B cell (primary cell): ENCODE measurements at regions not wholly inside any gene's neighbourhood (a gene's known extent, or its start where the extent isn't known, plus 50 kb on each side); places are given as distances from the start of the nearest gene placed in this dataset.

ENCODE experiments used
- ATAC-seq: fragments of 200-7000 bp; cut with Tn5 transposase; one replicate; pipeline ENCODE4 v1.10.0; 2021; ENCODE audit warnings: low read depth, mild to moderate bottlenecking, moderate number of reproducible peaks, moderate library complexity
- CTCF ChIA-PET: fragments of 350-600 bp; sonication (Branson Sonifier 250); formaldehyde crosslinking; loops from one replicate; lab custom pipeline; 2021; ENCODE audit warnings: antibody characterized with exemption, inconsistent platforms; lab: Charles Lee
- POLR2A ChIA-PET: fragments of 350-600 bp; sonication (Branson Sonifier 250); formaldehyde crosslinking; loops from one replicate; lab custom pipeline; 2021; ENCODE audit warnings: antibody characterized with exemption; lab: Charles Lee
- DNase-seq: peaks from one replicate; pipeline ENCODE4 v3.0.0; 2013
- H2AFZ ChIP-seq: 2 replicates; pipeline ENCODE4 v1.6.1; 2012; ENCODE audit warnings: mild to moderate bottlenecking, low read depth, low read length; ENCODE audit not compliant: insufficient read depth, poor library complexity, severe bottlenecking
- H3K27ac ChIP-seq, 2 donors: 1 replicate in 1 of 2; 2 replicates in 1 of 2; pipeline ENCODE4 v1.5.1; 2012 to 2013; ENCODE audit warnings: low read length in 2 of 2, mild to moderate bottlenecking in 2 of 2, moderate library complexity in 1 of 2
- H3K27me3 ChIP-seq, 4 experiments: fragments of 200-600 bp in 1 of 4; sonication (generic) in 1 of 4; replicated peaks in 1 of 4; 1 replicate in 2 of 4; 2 replicates in 2 of 4; pipeline versions ENCODE4 v1.6.1 to v1.7.0; 2013 to 2016; ENCODE audit warnings: low read length in 3 of 4, mild to moderate bottlenecking in 2 of 4, mixed read lengths in 1 of 4, moderate library complexity in 1 of 4; ENCODE audit not compliant: insufficient read depth in 4 of 4, control insufficient read depth in 3 of 4; ENCODE audit errors: control extremely low read depth in 1 of 4
- H3K36me3 ChIP-seq, 2 experiments: replicated peaks in 1 of 2; 1 replicate in 1 of 2; 2 replicates in 1 of 2; pipeline versions ENCODE4 v1.6.1 to v1.7.1; 2013; ENCODE audit warnings: low read length in 1 of 2; ENCODE audit not compliant: insufficient read depth in 2 of 2, control insufficient read depth in 1 of 2; ENCODE audit errors: control extremely low read depth in 1 of 2, extremely low read depth in 1 of 2
- H3K4me1 ChIP-seq, 2 donors: fragments of 200-600 bp in 1 of 2; sonication (generic) in 1 of 2; 1 replicate in 1 of 2; 2 replicates in 1 of 2; pipeline versions ENCODE4 v1.5.1 to v1.6.1; 2013 to 2017; ENCODE audit warnings: low read length in 2 of 2; ENCODE audit not compliant: control insufficient read depth in 2 of 2, insufficient read depth in 2 of 2
- H3K4me2 ChIP-seq: replicated peaks from 2 replicates; pipeline ENCODE3; 2012; ENCODE audit warnings: mild to moderate bottlenecking, low read depth, low read length; ENCODE audit not compliant: poor library complexity, severe bottlenecking
- H3K4me3 ChIP-seq, 5 experiments: fragments of 200-600 bp in 1 of 5; sonication (generic) in 1 of 5; 1 replicate in 3 of 5; 2 replicates in 2 of 5; pipeline versions ENCODE4 v1.5.1 to v1.7.0; 2011 to 2016; ENCODE audit warnings: low read length in 4 of 5, mild to moderate bottlenecking in 4 of 5, low read depth in 2 of 5, control low read depth in 1 of 5, moderate library complexity in 1 of 5; ENCODE audit not compliant: insufficient read depth in 1 of 5; ENCODE audit errors: control extremely low read depth in 1 of 5, extremely low read depth in 1 of 5
- H3K79me2 ChIP-seq: fragments of 200-600 bp; sonication (generic); one replicate; pipeline ENCODE4 v1.6.0; 2016; ENCODE audit warnings: low read length; ENCODE audit not compliant: control insufficient read depth, insufficient read depth
- H3K9ac ChIP-seq: fragments of 200-600 bp; sonication (generic); 2 replicates; pipeline ENCODE4 v1.6.1; 2017; ENCODE audit warnings: mild to moderate bottlenecking, low read length, moderate library complexity
- H3K9me3 ChIP-seq, 3 donors: one replicate each; pipeline versions ENCODE4 v1.6.1 to v1.7.1; 2013; ENCODE audit warnings: low read length in 2 of 3; ENCODE audit not compliant: control insufficient read depth in 2 of 3, insufficient read depth in 1 of 3; ENCODE audit errors: control extremely low read depth in 1 of 3
- H4K20me1 ChIP-seq: 2 replicates; pipeline ENCODE4 v1.6.0; 2012; ENCODE audit warnings: mild to moderate bottlenecking, low read length; ENCODE audit not compliant: insufficient read depth, control insufficient read depth, poor library complexity, severe bottlenecking
- H3K27ac Mint-ChIP-seq: one replicate; pipeline ENCODE4 v1.8.0; 2021; ENCODE audit warnings: mixed read lengths
- H3K27me3 Mint-ChIP-seq: one replicate; pipeline ENCODE4 v1.8.0; 2021; ENCODE audit warnings: mixed read lengths
- H3K4me1 Mint-ChIP-seq: one replicate; pipeline ENCODE4 v1.8.0; 2021; ENCODE audit warnings: mixed read lengths
- H3K4me3 Mint-ChIP-seq: one replicate; pipeline ENCODE4 v1.8.0; 2021; ENCODE audit warnings: mixed read lengths
- H3K9me3 Mint-ChIP-seq: one replicate; pipeline ENCODE4 v1.8.0; 2022; ENCODE audit warnings: mixed read lengths; ENCODE audit not compliant: insufficient read depth
- EZH2 ChIP-seq: IDR thresholded peaks from 2 replicates; pipeline ENCODE4 v1.6.1; 2012; ENCODE audit warnings: borderline replicate concordance, low read depth, mild to moderate bottlenecking, moderate library complexity, low read length; ENCODE audit not compliant: insufficient read depth, poor library complexity, severe bottlenecking
- WGBS: methylation state at CpG from one replicate; pipeline ENCODE4 v1.1.5; 2013; ENCODE audit warnings: missing lambda C conversion rate; ENCODE audit not compliant: insufficient coverage; 5-methylcytosine and 5-hydroxymethylcytosine counted together
- intact Hi-C: fragments of 100-400 bp; cut with micrococcal nuclease; formaldehyde crosslinking; loops from one replicate; pipeline ENCODE4 v1.10.0; 2022
- TF ChIP-seq, protein P1 (sequence below): fragments of 200-600 bp; IDR thresholded peaks from one replicate; pipeline ENCODE4 v1.8.0; 2022; ENCODE audit warnings: antibody characterized with exemption, mild to moderate bottlenecking

DNA sequence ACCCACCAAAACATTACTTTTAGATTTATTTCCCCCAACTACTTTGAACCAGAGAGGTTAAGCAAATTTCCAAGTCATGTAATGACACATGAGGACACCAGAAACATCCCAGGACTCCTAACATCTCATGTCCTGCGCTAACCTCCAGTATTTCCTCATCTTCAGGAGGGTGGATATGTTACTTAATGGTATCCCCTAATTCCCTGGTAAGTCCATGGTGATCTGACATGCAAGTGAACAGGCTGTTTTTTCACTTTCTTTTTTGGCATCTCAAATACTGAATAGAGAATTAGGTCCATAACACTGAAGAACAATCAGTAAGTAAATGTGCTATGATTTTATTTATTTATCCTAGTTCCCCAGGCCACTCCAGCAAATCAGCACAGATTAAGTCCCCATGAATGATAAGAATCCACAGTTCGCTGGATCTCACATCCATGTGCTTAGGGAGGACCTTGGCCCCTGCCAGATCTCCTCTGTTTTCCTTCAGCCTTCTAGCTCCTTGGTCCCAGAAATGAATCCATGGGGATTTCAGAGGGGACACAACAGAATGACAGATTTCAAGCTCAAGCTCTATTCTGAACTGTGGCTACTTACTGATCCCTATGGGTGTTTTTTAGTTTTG lies 334.6 kb downstream of the CDC5L start:
- ChIA-PET POLR2A (no interaction called here), CTCF (no interaction called here)
- no peaks in the 10 kb centered on the region for H3K36me3 ChIP-seq
- H3K9me3 ChIP-seq = no peaks in the 10 kb centered on the region
- H3K4me3 ChIP-seq = no peak overlapping the region
- H3K79me2 ChIP-seq = no peaks in the 10 kb centered on the region
- Mint-ChIP-seq H3K4me3 (no peak overlapping the region), H3K27me3 (peaks cover 6% of the 10 kb centered on the region), H3K27ac (no peak overlapping the region), H3K4me1 (no peaks in the 10 kb centered on the region), H3K9me3 (no peaks in the 10 kb centered on the region)
- H3K9ac ChIP-seq = no peak overlapping the region
- intact Hi-C loops = no loop called here
- no peaks in the 10 kb centered on the region for H4K20me1 ChIP-seq
- no peak for ATAC-seq
- WGBS = no CpG with 5 or more reads among the region's 2 CpGs
- DNase-seq = no peak
- no peak overlapping the region for H3K4me2 ChIP-seq
- H2AFZ ChIP-seq = no peak overlapping the region
- no peak for TF ChIP-seq EZH2
- TF ChIP-seq, protein P1, sequence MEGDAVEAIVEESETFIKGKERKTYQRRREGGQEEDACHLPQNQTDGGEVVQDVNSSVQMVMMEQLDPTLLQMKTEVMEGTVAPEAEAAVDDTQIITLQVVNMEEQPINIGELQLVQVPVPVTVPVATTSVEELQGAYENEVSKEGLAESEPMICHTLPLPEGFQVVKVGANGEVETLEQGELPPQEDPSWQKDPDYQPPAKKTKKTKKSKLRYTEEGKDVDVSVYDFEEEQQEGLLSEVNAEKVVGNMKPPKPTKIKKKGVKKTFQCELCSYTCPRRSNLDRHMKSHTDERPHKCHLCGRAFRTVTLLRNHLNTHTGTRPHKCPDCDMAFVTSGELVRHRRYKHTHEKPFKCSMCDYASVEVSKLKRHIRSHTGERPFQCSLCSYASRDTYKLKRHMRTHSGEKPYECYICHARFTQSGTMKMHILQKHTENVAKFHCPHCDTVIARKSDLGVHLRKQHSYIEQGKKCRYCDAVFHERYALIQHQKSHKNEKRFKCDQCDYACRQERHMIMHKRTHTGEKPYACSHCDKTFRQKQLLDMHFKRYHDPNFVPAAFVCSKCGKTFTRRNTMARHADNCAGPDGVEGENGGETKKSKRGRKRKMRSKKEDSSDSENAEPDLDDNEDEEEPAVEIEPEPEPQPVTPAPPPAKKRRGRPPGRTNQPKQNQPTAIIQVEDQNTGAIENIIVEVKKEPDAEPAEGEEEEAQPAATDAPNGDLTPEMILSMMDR = no peak
- H3K4me1 ChIP-seq = no peaks in the 10 kb centered on the region
- no peak overlapping the region for H3K27ac ChIP-seq
- H3K27me3 ChIP-seq = no peaks in the 10 kb centered on the region

DNA sequence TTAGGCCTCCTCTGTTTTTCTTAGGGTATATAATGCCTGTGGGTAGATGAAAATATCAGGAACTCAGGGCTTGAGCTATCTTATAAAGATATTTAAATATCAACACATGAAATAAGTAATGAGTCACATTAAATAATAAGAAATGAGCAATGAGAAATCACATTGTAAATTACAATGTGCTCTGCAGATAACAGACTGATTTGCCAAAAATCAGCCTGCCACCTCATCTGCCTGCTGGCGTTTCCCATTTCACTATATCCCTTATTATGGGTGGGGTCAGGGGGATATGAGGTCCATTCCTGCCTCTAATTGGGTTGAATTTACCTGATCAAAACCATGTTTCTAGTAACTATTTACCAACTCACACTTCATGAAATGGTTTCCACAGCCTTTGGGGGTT lies 335.2 kb downstream of the CDC5L start:
- Histone ChIP-seq H4K20me1 (no peaks in the 10 kb centered on the region), H3K27me3 (no peaks in the 10 kb centered on the region), H3K4me2 (no peak overlapping the region), H3K9ac (no peak overlapping the region), H3K4me1 (no peaks in the 10 kb centered on the region), H3K27ac (no peak overlapping the region), H3K36me3 (no peaks in the 10 kb centered on the region), H3K79me2 (no peaks in the 10 kb centered on the region), H3K9me3 (peaks cover 0 to 3% (median 0%) of the 10 kb centered on the region in 3 donors), H2AFZ (no peak overlapping the region), H3K4me3 (no peak overlapping the region)
- H3K9me3 Mint-ChIP-seq = no peaks in the 10 kb centered on the region
- intact Hi-C loops = no loop called here
- TF ChIP-seq EZH2 = no peak
- TF ChIP-seq, protein P1 = no peak
- DNase-seq = no peak
- peaks cover 6% of the 10 kb centered on the region for H3K27me3 Mint-ChIP-seq
- ATAC-seq = no peak
- no peaks in the 10 kb centered on the region for H3K4me1 Mint-ChIP-seq
- ChIA-PET CTCF (no interaction called here), POLR2A (no interaction called here)
- WGBS = no CpG with 5 or more reads among the region's 1 CpG
- no peak overlapping the region for H3K4me3 Mint-ChIP-seq
- no peak overlapping the region for H3K27ac Mint-ChIP-seq
